Activated CD4-positive, alpha-beta T cell treated with anti-CD3 and anti-CD28 coated beads, Interleukin-2, amount 10 ng/mL, durations not matched to agents 24 days and 14 days (primary cell): ENCODE measurements at regions not wholly inside any gene's neighbourhood (a gene's known extent, or its start where the extent isn't known, plus 50 kb on each side); places are given as distances from the start of the nearest gene placed in this dataset.

Experiments
- DNase-seq: peaks from one replicate; pipeline ENCODE4 v3.0.0; 2022
- H3K27ac Mint-ChIP-seq: one replicate; pipeline ENCODE4 v1.8.0; 2022; ENCODE audit warnings: mild to moderate bottlenecking, mixed read lengths
- H3K27me3 Mint-ChIP-seq: one replicate; pipeline ENCODE4 v1.8.0; 2022; ENCODE audit warnings: mixed read lengths
- H3K36me3 Mint-ChIP-seq: one replicate; pipeline ENCODE4 v1.8.0; 2022; ENCODE audit warnings: low read depth, mild to moderate bottlenecking, mixed read lengths
- H3K4me1 Mint-ChIP-seq: one replicate; pipeline ENCODE4 v1.8.0; 2021; ENCODE audit warnings: mixed read lengths
- H3K4me3 Mint-ChIP-seq: one replicate; pipeline ENCODE4 v1.8.0; 2022; ENCODE audit warnings: mild to moderate bottlenecking, moderate library complexity, mixed read lengths
- H3K9me3 Mint-ChIP-seq: one replicate; pipeline ENCODE4 v1.8.0; 2021; ENCODE audit warnings: mixed read lengths
- intact Hi-C: fragments of 100-400 bp; cut with micrococcal nuclease; formaldehyde crosslinking; loops from one replicate; pipeline ENCODE4 v1.15.1; 2023

DNA sequence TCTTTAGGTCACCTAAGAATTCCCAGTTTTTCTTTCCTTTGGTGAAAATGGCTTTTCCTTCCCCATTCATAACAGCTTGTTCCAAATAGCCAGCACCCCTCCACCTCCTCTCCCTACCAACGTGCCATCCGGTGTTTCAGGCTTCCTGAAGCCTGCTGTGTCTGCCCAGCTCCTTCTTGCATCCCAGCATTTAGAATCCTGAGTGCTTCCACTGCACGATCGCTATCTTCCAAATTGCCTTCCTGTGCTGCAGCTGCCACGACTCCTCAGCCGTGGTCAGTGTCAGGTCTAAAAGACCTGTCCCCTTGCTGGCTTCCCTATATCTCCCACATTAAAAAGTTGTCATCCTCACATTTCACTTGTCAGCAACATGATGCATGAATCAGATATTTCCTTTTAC is 550.3 kb upstream of the JARID2 start:
- Mint-ChIP-seq H3K27me3 (peaks cover 4% of the 10 kb centered on the region), H3K4me3 (no peak overlapping the region), H3K9me3 (peaks cover 11% of the 10 kb centered on the region), H3K36me3 (no peaks in the 10 kb centered on the region), H3K4me1 (no peaks in the 10 kb centered on the region), H3K27ac (no peak overlapping the region)
- intact Hi-C loops = no loop called here
- DNase-seq = no peak

DNA sequence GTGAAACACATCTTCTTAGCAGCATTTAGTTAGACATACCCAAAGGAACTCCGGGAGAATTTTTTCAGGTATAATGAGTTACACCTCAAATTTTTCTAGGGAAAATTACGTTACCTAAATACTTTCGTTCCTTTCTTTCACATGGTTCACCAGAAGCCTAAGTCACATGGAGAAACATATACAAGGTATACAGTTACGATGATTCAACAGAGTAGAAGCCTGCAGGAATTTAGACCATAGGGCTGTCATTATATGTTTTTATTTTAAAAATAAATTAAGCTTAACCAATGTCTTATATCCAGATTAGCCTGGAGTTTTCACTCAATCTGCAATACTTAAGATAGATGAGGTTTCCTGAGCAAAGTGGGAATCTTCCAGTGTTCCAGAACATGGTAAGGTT is 549.5 kb upstream of the JARID2 start:
- Mint-ChIP-seq H3K9me3 (peaks cover 11% of the 10 kb centered on the region), H3K36me3 (no peaks in the 10 kb centered on the region)

GRCh38 chr6:14697427-14697826 is 548.4 kb upstream of the JARID2 start:
- Mint-ChIP-seq H3K27me3 (peaks cover 4% of the 10 kb centered on the region), H3K4me1 (no peaks in the 10 kb centered on the region), H3K36me3 (peaks cover 2% of the 10 kb centered on the region), H3K9me3 (peaks cover 16% of the 10 kb centered on the region), H3K4me3 (no peak overlapping the region), H3K27ac (no peak overlapping the region)
- intact Hi-C loops = no loop called here
- DNase-seq = no peak

More for the DNA sequence above, 549.5 kb upstream of the JARID2 start:
- peaks cover 4% of the 10 kb centered on the region for H3K27me3 Mint-ChIP-seq
- no peaks in the 10 kb centered on the region for H3K4me1 Mint-ChIP-seq
- no peak overlapping the region for H3K4me3 Mint-ChIP-seq
- intact Hi-C loops = no loop called here
- DNase-seq = no peak
- no peak overlapping the region for H3K27ac Mint-ChIP-seq

GRCh38 chr6:14699803-14700601 is 545.9 kb upstream of the JARID2 start:
- H3K36me3 Mint-ChIP-seq = peaks cover 2% of the 10 kb centered on the region
- no peak for DNase-seq
- H3K27me3 Mint-ChIP-seq = peaks cover 4% of the 10 kb centered on the region
- H3K9me3 Mint-ChIP-seq = peaks cover 17% of the 10 kb centered on the region
- no peak overlapping the region for H3K4me3 Mint-ChIP-seq
- H3K4me1 Mint-ChIP-seq = peaks cover 5% of the 10 kb centered on the region
- no peak overlapping the region for H3K27ac Mint-ChIP-seq
- intact Hi-C loops = no loop called here

- no peak overlapping the region for H3K27ac Mint-ChIP-seq
- intact Hi-C loops = no loop called here
- peaks cover 5% of the 10 kb centered on the region for H3K36me3 Mint-ChIP-seq
- DNase-seq = no peak
- peaks cover 13% of the 10 kb centered on the region for H3K9me3 Mint-ChIP-seq
- H3K4me3 Mint-ChIP-seq = no peak overlapping the region
- H3K4me1 Mint-ChIP-seq = peaks cover 18% of the 10 kb centered on the region
- no peaks in the 10 kb centered on the region for H3K27me3 Mint-ChIP-seq
Observed at GRCh38 chr6:14701946-14702345, 543.9 kb upstream of the JARID2 start.

GRCh38 chr6:14702678-14703077 is 543.2 kb upstream of the JARID2 start:
- no peak for DNase-seq
- Mint-ChIP-seq H3K4me1 (peaks cover 23% of the 10 kb centered on the region), H3K9me3 (peaks cover 19% of the 10 kb centered on the region), H3K36me3 (peaks cover 7% of the 10 kb centered on the region), H3K4me3 (no peak overlapping the region), H3K27ac (no peak overlapping the region), H3K27me3 (no peaks in the 10 kb centered on the region)
- intact Hi-C loops = no loop called here

- Mint-ChIP-seq H3K4me1 (peaks cover 29% of the 10 kb centered on the region), H3K36me3 (peaks cover 13% of the 10 kb centered on the region), H3K27ac (no peak overlapping the region), H3K9me3 (peaks cover 25% of the 10 kb centered on the region), H3K4me3 (no peak overlapping the region), H3K27me3 (no peaks in the 10 kb centered on the region)
- intact Hi-C loops = no loop called here
- no peak for DNase-seq
Observed at GRCh38 chr6:14703586-14703985, 542.3 kb upstream of the JARID2 start.

- H3K27me3 Mint-ChIP-seq = no peaks in the 10 kb centered on the region
- no peak for DNase-seq
- no peak overlapping the region for H3K4me3 Mint-ChIP-seq
- peak overlapping the region; percentile 43 for H3K27ac Mint-ChIP-seq
- intact Hi-C loops = no loop called here
- H3K9me3 Mint-ChIP-seq = peaks cover 25% of the 10 kb centered on the region
- H3K36me3 Mint-ChIP-seq = peaks cover 13% of the 10 kb centered on the region
- H3K4me1 Mint-ChIP-seq = peaks cover 29% of the 10 kb centered on the region
Observed at GRCh38 chr6:14704383-14705271, 541.2 kb upstream of the JARID2 start.

- peaks cover 13% of the 10 kb centered on the region for H3K36me3 Mint-ChIP-seq
- peaks cover 22% of the 10 kb centered on the region for H3K9me3 Mint-ChIP-seq
Observed at GRCh38 chr6:14705841-14706377, 540.0 kb upstream of the JARID2 start.

DNA sequence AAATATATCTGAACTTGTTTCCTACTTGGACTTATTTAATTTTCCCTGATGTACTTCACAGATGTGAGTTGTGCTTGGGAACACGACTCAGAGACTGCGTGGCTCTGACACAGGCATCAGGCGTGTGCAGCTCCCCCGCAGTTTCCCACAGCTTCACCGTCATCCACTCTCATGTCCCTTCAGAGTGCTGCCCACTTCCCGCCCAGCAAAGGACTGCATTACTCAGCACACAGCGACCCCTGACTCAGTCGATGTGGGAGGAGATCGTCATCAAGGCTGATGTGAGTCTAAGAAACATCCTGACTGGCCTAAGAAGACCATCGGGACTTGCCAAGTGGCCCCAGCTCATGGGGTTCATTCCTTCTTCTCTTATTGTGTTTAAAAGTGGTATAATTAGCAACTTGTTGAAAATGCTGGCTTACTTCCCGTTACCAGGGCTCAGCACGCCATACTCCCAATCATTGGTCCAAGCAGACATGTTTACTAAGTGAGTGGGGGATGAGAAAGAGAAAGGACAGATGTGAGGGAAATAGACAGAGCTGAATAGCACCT is 539.4 kb upstream of the JARID2 start:
- H3K4me3 Mint-ChIP-seq = no peak overlapping the region
- peak; percentile 66 for DNase-seq
- peaks cover 41% of the 10 kb centered on the region for H3K4me1 Mint-ChIP-seq
- H3K36me3 Mint-ChIP-seq = peaks cover 13% of the 10 kb centered on the region
- H3K27ac Mint-ChIP-seq = peak overlapping the region; percentile 76
- intact Hi-C loops = loop anchor here (2.0 kb wide), 1 partner anchor 254 kb away; no protein-coding TSS in a partner anchor
- no peaks in the 10 kb centered on the region for H3K27me3 Mint-ChIP-seq
- H3K9me3 Mint-ChIP-seq = peaks cover 22% of the 10 kb centered on the region

More at GRCh38 chr6:14705841-14706377, 540.0 kb upstream of the JARID2 start:
- intact Hi-C loops = loop anchor here (2.0 kb wide), 1 partner anchor 253 kb away; no protein-coding TSS in a partner anchor
- Mint-ChIP-seq H3K27ac (peak overlapping the region; percentile 76), H3K27me3 (no peaks in the 10 kb centered on the region), H3K4me1 (peaks cover 35% of the 10 kb centered on the region), H3K4me3 (no peak overlapping the region)
- DNase-seq = no peak

- intact Hi-C loops = loop anchor here (2.0 kb wide), 1 partner anchor 254 kb away; no protein-coding TSS in a partner anchor
- no peak for DNase-seq
- peaks cover 17% of the 10 kb centered on the region for H3K9me3 Mint-ChIP-seq
- H3K27ac Mint-ChIP-seq = peak overlapping the region; percentile 80
- H3K27me3 Mint-ChIP-seq = no peaks in the 10 kb centered on the region
- no peak overlapping the region for H3K4me3 Mint-ChIP-seq
- peaks cover 11% of the 10 kb centered on the region for H3K36me3 Mint-ChIP-seq
- H3K4me1 Mint-ChIP-seq = peaks cover 41% of the 10 kb centered on the region
Observed at GRCh38 chr6:14707276-14707675, 538.6 kb upstream of the JARID2 start.

GRCh38 chr6:14707971-14708465 is 537.9 kb upstream of the JARID2 start:
- H3K9me3 Mint-ChIP-seq = peaks cover 17% of the 10 kb centered on the region
- H3K27me3 Mint-ChIP-seq = no peaks in the 10 kb centered on the region
- peaks cover 11% of the 10 kb centered on the region for H3K36me3 Mint-ChIP-seq
- peaks cover 44% of the 10 kb centered on the region for H3K4me1 Mint-ChIP-seq
- intact Hi-C loops = loop anchor here (2.0 kb wide), 1 partner anchor 255 kb away; no protein-coding TSS in a partner anchor
- DNase-seq = no peak
- H3K27ac Mint-ChIP-seq = peak overlapping the region; percentile 80
- no peak overlapping the region for H3K4me3 Mint-ChIP-seq

- DNase-seq = no peak
- Mint-ChIP-seq H3K27ac (no peak overlapping the region), H3K4me1 (peaks cover 44% of the 10 kb centered on the region), H3K4me3 (no peak overlapping the region), H3K27me3 (no peaks in the 10 kb centered on the region), H3K9me3 (peaks cover 17% of the 10 kb centered on the region), H3K36me3 (peaks cover 11% of the 10 kb centered on the region)
- intact Hi-C loops = no loop called here
Observed at GRCh38 chr6:14709066-14709670, 536.7 kb upstream of the JARID2 start.
